Thyroid gland (tissue), 4 donors: ENCODE measurements at regions not wholly inside any gene's neighbourhood (a gene's known extent, or its start where the extent isn't known, plus 50 kb on each side); places are given as distances from the start of the nearest gene placed in this dataset.

Experiments used
- CTCF ChIP-seq, 6 experiments: fragments of 200-600 bp in 3 of 6; fragments of 450-650 bp in 3 of 6; sonication (generic) in 3 of 6; IDR thresholded peaks; one replicate each; pipeline ENCODE4 v1.5.1; 2016 to 2019; ENCODE audit warnings: antibody characterized with exemption in 6 of 6, mild to moderate bottlenecking in 2 of 6, inconsistent platforms in 1 of 6, moderate library complexity in 1 of 6
- POLR2A ChIP-seq, 2 donors: fragments of 450-650 bp; IDR thresholded peaks; one replicate each; pipeline ENCODE4 v1.6.1; 2017; ENCODE audit warnings: antibody characterized with exemption in 2 of 2, mild to moderate bottlenecking in 2 of 2, moderate library complexity in 1 of 2

- TF ChIP-seq CTCF (IDR thresholded peaks at IDR 0.05) (no peak), POLR2A (IDR thresholded peaks at IDR 0.05) (no peak)
These were observed 303.0 kb downstream of the PLOD2 start for GRCh38 chr3:145857956-145858355.
